NB4 (cell line): ENCODE measurements at regions not wholly inside any gene's neighbourhood (a gene's known extent, or its start where the extent isn't known, plus 50 kb on each side); places are given as distances from the start of the nearest gene placed in this dataset.

ENCODE experiments used
- DNase-seq: peaks from one replicate; pipeline ENCODE4 v3.0.0; 2010; ENCODE audit warnings: low read depth
- H3K4me3 ChIP-seq: one replicate; pipeline ENCODE4 v1.5.1; 2011; ENCODE audit warnings: mild to moderate bottlenecking, low read depth, low read length, moderate library complexity
- CTCF ChIP-seq: IDR thresholded peaks from one replicate; pipeline ENCODE4 v1.5.1; 2012; ENCODE audit warnings: low read depth, low read length
- MAX ChIP-seq: IDR thresholded peaks from 2 replicates; pipeline ENCODE4 v1.6.1; 2011; ENCODE audit warnings: low read depth, low read length
- MYC ChIP-seq: IDR thresholded peaks from 2 replicates; pipeline ENCODE4 v1.6.1; 2011; ENCODE audit warnings: low read depth, low read length
- POLR2A ChIP-seq: IDR thresholded peaks from 2 replicates; pipeline ENCODE4 v1.6.1; 2011; ENCODE audit warnings: mild to moderate bottlenecking; ENCODE audit not compliant: insufficient read length; ENCODE audit errors: extremely low read depth

DNA sequence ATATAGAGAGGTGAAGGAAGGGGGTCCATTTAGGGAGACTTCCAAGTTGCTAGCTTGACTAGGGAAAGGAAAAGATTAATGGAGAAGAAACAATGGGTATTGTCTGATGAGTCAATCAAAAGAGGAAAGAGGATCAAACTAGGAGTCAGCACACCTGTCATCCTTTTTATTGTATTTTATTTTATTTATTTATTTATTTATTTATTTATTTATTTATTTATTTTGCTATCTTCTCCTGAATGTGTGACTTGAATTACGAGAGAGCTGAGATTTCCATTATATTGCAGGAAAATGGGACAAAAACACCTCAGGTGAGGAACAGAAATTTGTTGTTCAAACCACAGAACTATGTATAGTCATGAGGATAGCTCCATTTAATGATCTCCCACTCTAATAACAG lies 58.9 kb downstream of the NUDT11 start:
- H3K4me3 ChIP-seq: no peak overlapping the region
- no peak for DNase-seq

DNA sequence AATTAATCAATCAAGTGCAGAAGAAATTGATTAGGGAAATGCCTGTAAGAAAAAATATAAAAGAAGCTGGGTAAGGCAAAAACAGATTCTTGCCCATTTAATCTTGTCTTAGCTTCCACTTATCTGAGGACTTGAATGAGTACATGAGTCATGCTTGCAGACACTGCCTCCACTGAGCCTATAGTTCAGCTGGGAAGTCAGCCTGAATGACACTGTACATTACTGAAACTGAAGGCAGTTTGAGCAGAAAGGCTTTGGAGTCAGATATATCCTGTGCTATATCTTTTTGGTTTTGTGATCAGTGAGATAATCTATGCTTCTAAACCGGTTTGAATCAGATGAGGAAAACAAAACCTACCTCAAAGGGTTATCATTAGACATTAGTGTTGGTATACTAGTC lies 61.3 kb downstream of the NUDT11 start:
- TF ChIP-seq MAX (no peak), MYC (no peak), CTCF (no peak), POLR2A (no peak)
- no peak overlapping the region for H3K4me3 ChIP-seq
- no peak for DNase-seq

More for the DNA sequence above, 58.9 kb downstream of the NUDT11 start:
- no peak for TF ChIP-seq MYC
- TF ChIP-seq POLR2A: no peak
- TF ChIP-seq MAX: no peak
- no peak for TF ChIP-seq CTCF

DNA sequence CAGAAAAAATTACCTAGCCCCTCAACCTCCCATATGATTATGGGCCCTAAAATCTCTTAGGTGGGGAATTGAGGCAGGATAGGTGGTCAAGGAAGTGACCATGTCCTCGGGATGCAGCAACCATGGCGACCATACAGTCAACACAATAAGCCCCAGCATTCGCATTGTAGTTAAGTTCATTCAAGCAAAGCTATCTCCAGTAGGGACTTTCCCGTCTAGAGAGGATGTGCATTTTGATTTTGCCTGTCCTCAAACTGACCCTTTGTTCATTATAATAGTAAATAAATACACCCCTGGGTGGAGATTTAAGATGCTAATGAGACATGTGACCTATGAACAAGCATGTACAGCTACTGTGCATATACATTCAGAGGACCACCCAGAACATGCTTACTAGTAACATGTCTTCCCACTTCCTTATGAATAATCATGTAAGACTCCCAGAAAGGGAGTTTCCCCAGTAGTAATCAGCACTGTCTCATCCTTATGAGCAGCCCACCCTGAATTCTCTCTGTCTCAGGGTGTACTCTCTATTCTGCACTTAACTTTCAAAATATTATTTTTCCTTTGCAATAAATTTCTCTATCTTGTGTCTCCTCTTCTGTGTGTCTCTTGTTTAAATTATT lies 74.3 kb downstream of the NUDT11 start:
- TF ChIP-seq CTCF: no peak
- no peak for TF ChIP-seq MAX
- no peak for TF ChIP-seq MYC
- no peak for TF ChIP-seq POLR2A
- no peak overlapping the region for H3K4me3 ChIP-seq
- DNase-seq: no peak

DNA sequence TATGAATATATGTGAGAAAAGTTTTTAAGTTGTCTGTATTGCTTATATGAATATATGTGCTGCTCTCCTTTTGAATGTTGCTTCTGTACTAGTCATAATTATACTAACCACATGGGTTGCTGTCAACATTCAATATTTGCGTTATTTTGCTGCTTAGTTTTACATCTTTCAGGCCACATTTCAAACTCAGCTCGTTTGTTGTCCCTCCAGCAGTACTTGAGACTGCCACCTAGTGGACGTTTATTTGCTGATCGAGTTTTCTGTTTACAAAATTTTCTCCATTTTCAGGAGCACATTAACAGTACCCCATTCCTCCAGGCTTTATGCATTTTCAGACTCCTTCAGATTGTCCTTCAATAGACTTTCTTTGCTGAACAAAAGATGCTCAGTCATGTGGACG lies 75.8 kb downstream of the NUDT11 start:
- TF ChIP-seq MYC (no peak), MAX (no peak), CTCF (peak; percentile 42)
- DNase-seq: peak; percentile 40
- no peak overlapping the region for H3K4me3 ChIP-seq

DNA sequence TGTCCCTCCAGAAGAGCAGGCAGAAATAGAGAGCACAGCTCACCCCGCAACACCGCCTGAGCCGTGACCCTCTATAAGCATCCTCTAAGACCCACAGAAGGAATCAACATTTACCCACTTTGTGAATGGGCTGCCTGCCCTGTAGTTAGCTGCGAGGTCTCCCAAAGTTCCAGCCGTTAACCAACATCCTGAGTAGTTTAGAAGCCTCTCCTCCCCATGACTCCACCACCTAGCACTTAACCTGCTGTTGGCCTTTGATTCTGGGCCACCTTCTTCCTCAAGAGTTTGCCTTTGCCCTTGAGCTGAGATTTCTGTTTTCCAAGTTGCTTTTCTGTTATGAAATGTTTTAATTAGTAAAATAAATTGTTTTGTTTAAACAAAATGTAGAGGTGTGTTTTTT lies 75.8 kb downstream of the NUDT10 start:
- DNase-seq: no peak

GRCh38 chrX:51407520-51408409 lies 75.1 kb downstream of the NUDT10 start:
- DNase-seq: no peak

More for the DNA sequence above, 75.8 kb downstream of the NUDT10 start:
- no peak overlapping the region for H3K4me3 ChIP-seq
- no peak for TF ChIP-seq MYC

More at GRCh38 chrX:51407520-51408409, 75.1 kb downstream of the NUDT10 start:
- H3K4me3 ChIP-seq: no peak overlapping the region
- TF ChIP-seq CTCF: no peak
- no peak for TF ChIP-seq MYC
- TF ChIP-seq POLR2A: no peak
- TF ChIP-seq MAX: no peak
